OCI-LY7 (cell line): ENCODE measurements at regions not wholly inside any gene's neighbourhood (a gene's known extent, or its start where the extent isn't known, plus 50 kb on each side); places are given as distances from the start of the nearest gene placed in this dataset.

Source experiments
- EZH2phosphoT487 ChIP-seq: fragments of 200-600 bp; sonication (generic); IDR thresholded peaks from 2 replicates; pipeline ENCODE4 v1.6.1; 2018; ENCODE audit warnings: low read depth, borderline replicate concordance, mild to moderate bottlenecking, mixed run types, antibody characterized with exemption, low read length, moderate library complexity, mixed read lengths
- TF ChIP-seq, protein P1 (sequence below): fragments of 200-600 bp; sonication (generic); conservative IDR thresholded peaks from 2 replicates; pipeline ENCODE4 v1.5.1; 2014; ENCODE audit warnings: mild to moderate bottlenecking, antibody characterized with exemption, low read length, moderate library complexity, mixed read lengths

DNA sequence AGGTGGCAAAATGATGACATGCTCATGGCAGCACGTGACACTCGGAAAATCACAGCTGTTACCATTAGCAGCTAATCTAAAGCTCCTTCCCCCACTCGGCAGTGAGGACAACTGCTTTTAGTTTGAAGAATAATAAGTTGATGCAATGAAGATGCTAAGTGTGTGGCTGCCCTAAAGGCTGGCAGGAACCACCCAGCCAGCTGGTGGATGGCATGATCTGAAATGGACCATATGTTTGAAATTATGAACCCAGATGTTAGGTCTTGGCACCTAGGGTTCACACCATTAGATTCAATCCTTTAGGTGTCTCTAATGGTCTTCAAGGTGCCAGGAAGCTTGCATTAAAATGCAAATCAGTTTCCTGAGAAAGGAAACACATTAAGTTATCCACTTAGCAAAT is 230.1 kb downstream of the WDR11 start:
- TF ChIP-seq, protein P1, sequence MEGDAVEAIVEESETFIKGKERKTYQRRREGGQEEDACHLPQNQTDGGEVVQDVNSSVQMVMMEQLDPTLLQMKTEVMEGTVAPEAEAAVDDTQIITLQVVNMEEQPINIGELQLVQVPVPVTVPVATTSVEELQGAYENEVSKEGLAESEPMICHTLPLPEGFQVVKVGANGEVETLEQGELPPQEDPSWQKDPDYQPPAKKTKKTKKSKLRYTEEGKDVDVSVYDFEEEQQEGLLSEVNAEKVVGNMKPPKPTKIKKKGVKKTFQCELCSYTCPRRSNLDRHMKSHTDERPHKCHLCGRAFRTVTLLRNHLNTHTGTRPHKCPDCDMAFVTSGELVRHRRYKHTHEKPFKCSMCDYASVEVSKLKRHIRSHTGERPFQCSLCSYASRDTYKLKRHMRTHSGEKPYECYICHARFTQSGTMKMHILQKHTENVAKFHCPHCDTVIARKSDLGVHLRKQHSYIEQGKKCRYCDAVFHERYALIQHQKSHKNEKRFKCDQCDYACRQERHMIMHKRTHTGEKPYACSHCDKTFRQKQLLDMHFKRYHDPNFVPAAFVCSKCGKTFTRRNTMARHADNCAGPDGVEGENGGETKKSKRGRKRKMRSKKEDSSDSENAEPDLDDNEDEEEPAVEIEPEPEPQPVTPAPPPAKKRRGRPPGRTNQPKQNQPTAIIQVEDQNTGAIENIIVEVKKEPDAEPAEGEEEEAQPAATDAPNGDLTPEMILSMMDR: no peak
- no peak for TF ChIP-seq EZH2phosphoT487
